MM.1S (cell line): ENCODE measurements at regions not wholly inside any gene's neighbourhood (a gene's known extent, or its start where the extent isn't known, plus 50 kb on each side); places are given as distances from the start of the nearest gene placed in this dataset.

Experiments
- CTCF ChIP-seq: fragments of 300-600 bp; sonication (generic); IDR thresholded peaks from 2 replicates; pipeline ENCODE4 v1.5.1; 2016; ENCODE audit warnings: antibody characterized with exemption, low read length, mixed read lengths
- EZH2phosphoT487 ChIP-seq: fragments of 300-600 bp; sonication (generic); IDR thresholded peaks from 2 replicates; pipeline ENCODE4 v1.6.1; 2018; ENCODE audit warnings: antibody characterized with exemption, low read length

GRCh38 chr12:87678453-87678852 is 350.7 kb downstream of the C12orf50 start:
- no peak for TF ChIP-seq CTCF
- no peak for TF ChIP-seq EZH2phosphoT487
